LNCaP clone FGC (cell line): ENCODE measurements at regions not wholly inside any gene's neighbourhood (a gene's known extent, or its start where the extent isn't known, plus 50 kb on each side); places are given as distances from the start of the nearest gene placed in this dataset.

Experiments used
- DNase-seq: peaks from one replicate; pipeline ENCODE4 v3.0.0-alpha.2; 2011; ENCODE audit warnings: low read depth
- H3K4me3 ChIP-seq: 2 replicates; pipeline ENCODE4 v1.5.1; 2011; ENCODE audit warnings: mild to moderate bottlenecking, low read depth, low read length, control low read depth
- CTCF ChIP-seq: IDR thresholded peaks from 2 replicates; pipeline ENCODE4 v1.5.1; 2012; ENCODE audit warnings: mild to moderate bottlenecking; ENCODE audit not compliant: control insufficient read depth, insufficient read depth; ENCODE audit errors: extremely low read depth

- no peak for TF ChIP-seq CTCF
- DNase-seq: no peak
- no peak overlapping the region for H3K4me3 ChIP-seq
These were observed 696.5 kb downstream of the NR2F1-AS1 start for GRCh38 chr5:92884469-92884868.

DNA sequence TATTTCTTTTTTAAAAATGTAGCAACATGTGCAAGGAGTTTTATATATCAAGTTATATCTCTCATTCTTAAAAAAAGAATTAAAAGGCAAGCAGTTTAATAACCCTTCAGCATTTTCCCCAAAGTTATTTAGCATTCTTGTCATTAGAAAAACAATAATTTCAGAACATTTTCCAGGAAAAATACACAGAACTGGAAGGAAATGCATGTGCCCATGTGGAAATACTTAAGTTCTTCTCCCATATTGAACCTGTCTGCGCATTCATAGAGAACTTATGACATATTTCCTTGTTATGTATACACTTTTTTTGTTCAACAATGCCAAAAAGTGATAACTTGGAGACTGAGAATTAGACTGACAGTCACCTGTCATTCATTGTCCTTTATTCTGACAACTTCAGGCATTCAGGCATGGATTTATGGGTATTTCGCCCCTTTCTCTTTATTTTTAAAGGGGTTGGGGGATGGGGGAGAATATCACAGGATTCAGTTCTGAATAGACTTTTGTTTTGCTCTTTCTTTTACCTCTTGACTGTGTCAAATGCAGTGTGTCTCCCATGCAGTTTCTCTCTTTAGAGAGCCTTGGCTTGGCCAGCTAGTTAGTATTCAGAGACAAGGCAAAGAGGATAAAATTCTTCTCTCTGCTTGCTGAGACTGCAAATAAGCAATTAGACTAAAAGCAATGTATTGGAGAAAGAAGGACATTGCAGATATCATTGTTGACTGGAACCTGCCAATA is 701.0 kb downstream of the NR2F1-AS1 start:
- no peak for DNase-seq
- no peak for TF ChIP-seq CTCF
- no peak overlapping the region for H3K4me3 ChIP-seq

GRCh38 chr5:92874790-92875189 is 706.2 kb downstream of the NR2F1-AS1 start:
- no peak for DNase-seq
- TF ChIP-seq CTCF: no peak
- no peak overlapping the region for H3K4me3 ChIP-seq

- no peak for DNase-seq
- H3K4me3 ChIP-seq: no peak overlapping the region
- TF ChIP-seq CTCF: no peak
These were observed 712.6 kb downstream of the NR2F1-AS1 start for GRCh38 chr5:92868442-92868841.

GRCh38 chr5:92864591-92864990 is 716.4 kb downstream of the NR2F1-AS1 start:
- DNase-seq: no peak
- H3K4me3 ChIP-seq: no peak overlapping the region
- no peak for TF ChIP-seq CTCF

DNA sequence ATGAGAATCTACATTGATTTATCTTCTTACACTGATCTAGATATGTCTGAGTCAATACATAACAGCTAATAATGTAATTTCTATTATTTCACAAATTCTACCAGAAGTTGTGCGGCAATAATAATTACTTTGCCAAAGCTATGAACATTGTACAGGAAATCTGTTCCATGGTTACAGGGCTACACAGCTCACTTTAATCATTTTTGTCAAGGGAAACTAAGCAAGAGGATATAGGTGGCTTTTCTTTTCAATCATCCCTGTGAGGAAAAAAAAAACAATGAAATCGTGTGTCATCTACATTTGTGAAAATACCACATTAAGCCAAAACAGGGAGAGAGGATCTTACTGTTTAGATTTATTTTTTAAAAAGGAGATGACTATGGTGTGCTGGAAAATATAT is 717.4 kb downstream of the NR2F1-AS1 start:
- no peak for DNase-seq
- TF ChIP-seq CTCF: no peak
- no peak overlapping the region for H3K4me3 ChIP-seq
